NCI-H2081 treated with DMSO at 0.1 percent for 48 hours (cell line): ENCODE measurements at regions not wholly inside any gene's neighbourhood (a gene's known extent, or its start where the extent isn't known, plus 50 kb on each side); places are given as distances from the start of the nearest gene placed in this dataset.
A peak's percentile ranks its signal among the peaks of the same experiment; 100 is the strongest.

Experiments
- DNase-seq: peaks from one replicate; lab custom pipeline; 2025; lab: John Stamatoyannopoulos, UW

DNA sequence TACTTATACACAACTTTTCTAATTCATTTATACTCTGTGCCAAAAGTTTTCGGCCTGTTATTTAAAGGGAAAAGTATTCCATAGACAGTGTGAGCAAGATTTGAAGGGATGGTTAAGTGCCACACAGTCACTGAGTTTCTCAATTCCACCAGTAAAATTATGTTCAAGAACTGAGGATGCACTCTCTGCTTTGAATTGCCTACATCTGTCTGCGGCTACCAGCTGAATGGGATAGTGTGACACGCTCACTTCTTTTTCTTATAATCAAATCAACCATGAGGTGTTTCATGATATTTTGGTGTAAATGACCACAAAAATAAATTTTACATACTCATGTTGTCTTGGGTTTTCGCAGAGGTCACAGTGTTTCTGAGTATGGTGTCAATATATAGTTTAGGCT, 218.4 kb upstream of the TMEM161B start:
- no peak for DNase-seq

DNA sequence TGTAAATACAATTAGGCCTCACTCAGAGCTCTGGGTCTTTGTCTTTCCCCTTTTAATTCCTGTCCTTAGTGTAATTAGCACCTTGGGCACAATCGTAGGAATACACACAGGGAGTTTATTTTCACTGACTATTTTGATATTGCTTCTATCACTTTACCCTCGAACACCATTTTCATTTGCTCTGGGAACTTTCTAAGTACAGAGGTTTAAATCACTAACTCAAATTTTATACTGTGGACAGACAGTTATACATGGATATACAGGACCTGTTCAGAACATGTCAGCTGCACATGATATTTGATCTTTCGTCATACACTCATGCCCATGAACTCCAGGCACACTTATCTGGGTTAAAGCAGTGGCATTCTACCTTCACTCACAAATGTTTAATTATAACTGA, 217.8 kb upstream of the TMEM161B start:
- DNase-seq, result no peak

GRCh38 chr5:88485531-88485930, 216.9 kb upstream of the TMEM161B start:
- DNase-seq, result no peak

GRCh38 chr5:88483964-88484672, 215.5 kb upstream of the TMEM161B start:
- no peak for DNase-seq

- peak; percentile 60 for DNase-seq
These were observed 212.3 kb upstream of the TMEM161B start for GRCh38 chr5:88480801-88481499.

DNA sequence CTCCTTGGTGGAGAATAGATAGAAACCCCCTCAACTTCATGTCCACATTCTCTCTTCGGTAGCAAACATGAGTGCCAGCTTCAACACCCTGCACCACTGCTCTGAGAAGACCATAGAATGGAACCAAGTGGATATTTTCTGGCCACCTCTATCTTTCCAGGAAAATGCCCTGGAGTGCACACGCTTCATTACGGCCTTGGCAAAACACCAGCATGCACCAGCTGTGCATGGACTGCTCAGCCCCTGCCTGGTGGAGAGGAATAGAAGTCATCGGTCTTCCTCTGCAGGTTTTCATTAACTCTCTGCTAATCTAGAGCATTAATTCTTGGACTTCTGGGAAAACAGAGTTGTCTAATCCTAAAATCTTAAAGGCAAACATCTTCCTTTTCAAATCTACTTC, 211.6 kb upstream of the TMEM161B start:
- DNase-seq, result peak; percentile 35

DNA sequence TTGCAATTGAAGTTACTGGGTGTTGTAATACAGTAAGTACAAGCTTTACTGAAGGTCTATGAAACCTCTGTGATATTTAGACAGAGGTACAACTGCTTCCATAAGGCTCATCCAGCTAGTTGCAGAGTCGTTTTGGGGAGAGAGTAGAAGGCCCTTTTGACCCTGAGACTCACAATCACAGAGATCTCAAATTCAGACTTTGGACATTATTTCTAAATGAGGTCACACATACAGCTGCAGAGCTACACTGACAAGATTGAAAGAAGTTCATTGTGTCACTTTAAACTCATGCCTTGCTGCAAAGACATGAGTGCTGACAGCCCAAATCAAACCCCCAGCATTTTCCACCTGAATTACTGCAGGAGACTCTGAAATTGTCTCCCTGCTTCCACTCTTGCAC, 205.9 kb upstream of the TMEM161B start:
- no peak for DNase-seq

DNA sequence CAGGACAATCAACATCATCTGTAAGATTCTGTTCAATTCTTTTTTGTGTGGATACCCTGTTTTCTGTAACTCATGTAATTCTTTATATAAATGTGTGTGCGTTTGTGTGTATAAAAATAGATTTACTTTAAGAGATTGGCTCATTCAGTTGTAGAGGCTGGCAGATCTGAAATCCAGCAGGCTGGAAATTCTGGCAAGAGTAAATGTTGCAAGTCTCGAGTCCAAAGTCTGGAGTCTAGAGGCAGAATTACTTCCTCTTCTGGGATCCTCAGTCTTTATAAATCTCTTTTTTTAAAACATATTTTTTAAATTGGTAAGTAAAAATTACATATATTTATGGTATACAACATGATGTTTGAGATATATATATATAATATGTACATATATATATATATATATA, 202.1 kb upstream of the TMEM161B start:
- DNase-seq, result no peak

GRCh38 chr5:88459971-88460370, 191.3 kb upstream of the TMEM161B start:
- no peak for DNase-seq

- DNase-seq, result no peak
These were observed 184.2 kb upstream of the TMEM161B start for GRCh38 chr5:88452820-88453219.

GRCh38 chr5:88450239-88450638, 181.6 kb upstream of the TMEM161B start:
- no peak for DNase-seq

DNA sequence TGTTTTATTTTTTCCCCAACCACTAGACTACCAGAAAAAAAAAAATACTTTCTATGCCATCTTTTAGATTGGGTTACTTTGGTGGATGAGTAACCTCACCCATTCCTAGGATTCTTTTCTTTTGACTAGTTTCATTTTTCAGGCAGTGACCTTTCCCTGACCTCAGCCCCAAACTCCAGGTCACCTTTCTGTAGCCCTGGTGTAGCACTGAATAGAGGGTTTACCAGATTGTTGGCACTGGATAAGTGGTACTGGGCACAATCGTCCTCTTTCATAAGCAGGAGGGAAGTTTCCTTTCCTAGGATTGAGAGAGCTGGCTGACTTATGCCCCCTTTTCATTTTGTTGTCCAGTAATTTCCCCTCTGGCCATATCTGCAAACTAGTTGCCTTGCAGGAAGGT, 169.4 kb upstream of the TMEM161B start:
- no peak for DNase-seq

- no peak for DNase-seq
These were observed 167.6 kb upstream of the TMEM161B start for GRCh38 chr5:88436290-88436689.

DNA sequence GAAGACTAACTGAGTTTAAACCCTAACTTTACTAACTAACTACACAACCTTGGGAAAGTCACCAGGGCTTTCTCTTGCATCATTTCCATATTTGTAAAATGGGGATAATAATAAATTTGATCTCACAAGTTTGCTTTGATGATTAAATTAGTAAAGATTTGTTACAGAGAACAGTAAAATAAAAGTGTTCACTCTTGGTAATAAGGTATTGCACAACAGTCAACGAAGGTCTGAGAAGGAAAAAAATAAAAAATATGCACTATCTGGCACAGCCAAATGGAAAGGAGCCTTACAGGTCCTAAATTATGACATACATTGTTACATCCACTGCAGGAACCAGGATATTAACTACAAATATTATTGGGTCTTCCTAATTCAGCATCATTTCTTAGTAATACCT, 160.0 kb upstream of the TMEM161B start:
- DNase-seq, result no peak

DNA sequence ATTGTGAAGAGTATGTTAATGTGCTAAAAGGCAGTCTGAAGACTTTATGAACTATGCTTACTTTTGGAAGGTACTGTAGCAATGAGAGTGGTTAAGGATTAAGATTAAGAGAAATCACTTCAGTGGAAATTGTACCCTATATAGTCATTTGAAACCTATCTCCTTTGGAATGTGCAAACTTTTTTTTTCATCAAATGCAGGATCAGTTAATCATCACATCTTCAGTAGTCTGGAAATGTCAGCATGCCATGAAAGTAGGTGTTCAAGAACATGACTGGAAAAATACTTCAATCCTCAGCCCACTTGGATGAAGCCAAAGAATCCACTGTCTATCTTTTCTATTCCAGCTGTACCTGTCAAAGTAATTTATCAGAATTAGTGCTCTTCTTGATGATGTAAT, 157.8 kb upstream of the TMEM161B start:
- DNase-seq, result no peak

DNA sequence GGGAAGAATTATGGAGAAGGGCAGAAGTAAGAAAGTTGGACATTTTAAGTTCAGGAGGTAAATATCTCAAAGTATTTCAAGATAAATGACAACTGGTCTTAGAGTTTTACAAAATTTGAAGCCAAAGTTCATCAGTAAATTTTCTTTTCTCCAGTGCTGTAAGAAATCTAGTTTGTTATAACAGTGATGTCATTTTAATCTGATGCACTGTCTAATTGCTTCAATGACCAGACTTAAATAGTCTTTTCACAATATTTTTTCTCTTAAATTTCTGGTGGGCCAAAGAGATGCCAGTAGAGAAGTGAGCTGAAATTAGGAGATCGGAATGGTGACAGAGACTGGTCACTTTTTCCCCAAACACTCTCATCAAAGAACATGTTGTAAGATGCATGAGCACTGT, 156.5 kb upstream of the TMEM161B start:
- DNase-seq, result no peak

GRCh38 chr5:88419931-88420330, 151.3 kb upstream of the TMEM161B start:
- DNase-seq, result no peak

DNA sequence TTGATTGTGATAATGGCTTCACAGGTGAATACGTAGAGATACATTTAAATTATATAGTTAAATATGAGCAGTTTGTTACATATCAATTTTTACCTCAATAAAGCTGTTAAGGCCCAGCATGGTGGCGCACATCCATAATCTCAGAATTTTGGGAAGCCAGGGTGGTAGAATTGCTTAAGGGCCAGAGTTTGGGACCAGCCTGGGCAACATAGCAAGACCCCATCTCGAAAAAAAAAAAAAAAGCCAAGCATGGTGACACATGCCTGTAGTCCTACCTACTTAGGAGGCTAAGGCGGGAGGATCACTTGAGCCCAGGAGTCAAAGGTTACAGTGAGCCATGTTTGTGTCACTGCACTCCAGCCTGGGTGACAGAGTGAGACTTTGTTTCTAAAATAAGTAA, 138.7 kb upstream of the TMEM161B start:
- no peak for DNase-seq

DNA sequence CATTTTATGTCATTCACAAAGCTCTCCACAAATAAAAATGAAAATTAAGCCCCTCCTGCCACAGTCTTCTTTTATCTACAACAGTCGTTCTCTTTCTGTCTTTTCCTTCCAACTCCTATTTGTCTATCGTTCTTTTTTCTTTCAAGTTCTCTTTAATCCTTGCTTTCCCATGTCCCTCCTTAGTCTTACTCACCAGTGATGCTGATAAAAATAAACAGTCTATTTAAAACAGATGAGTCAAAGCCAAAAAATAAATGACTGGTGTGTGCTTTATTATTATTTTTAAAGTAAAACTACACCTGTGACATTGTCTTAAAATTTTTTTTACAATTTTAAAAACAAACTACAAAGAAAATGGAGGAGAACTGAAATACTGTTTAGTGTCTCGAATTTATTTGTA, 137.1 kb upstream of the TMEM161B start:
- DNase-seq, result no peak

GRCh38 chr5:88404405-88404804, 135.8 kb upstream of the TMEM161B start:
- no peak for DNase-seq

DNA sequence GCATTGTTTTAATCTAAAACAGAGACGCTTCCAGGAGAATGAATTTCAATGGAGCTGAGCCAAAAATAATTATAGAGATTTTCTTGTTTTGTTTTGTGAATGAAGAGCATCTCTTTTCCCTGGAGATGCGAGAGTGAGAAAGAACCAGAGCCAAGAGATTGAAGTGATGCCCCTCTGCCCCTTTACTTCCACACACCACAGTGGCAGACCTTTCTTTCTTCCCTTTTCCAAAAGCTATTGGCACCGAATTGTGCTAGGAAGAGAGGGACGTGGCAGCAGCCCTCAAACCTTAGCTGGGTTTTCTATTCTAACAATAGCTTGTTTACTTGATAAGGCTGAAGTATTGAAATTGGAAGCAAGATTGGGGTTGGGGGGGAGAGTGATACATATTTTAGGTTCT, 133.0 kb upstream of the TMEM161B start:
- no peak for DNase-seq

DNA sequence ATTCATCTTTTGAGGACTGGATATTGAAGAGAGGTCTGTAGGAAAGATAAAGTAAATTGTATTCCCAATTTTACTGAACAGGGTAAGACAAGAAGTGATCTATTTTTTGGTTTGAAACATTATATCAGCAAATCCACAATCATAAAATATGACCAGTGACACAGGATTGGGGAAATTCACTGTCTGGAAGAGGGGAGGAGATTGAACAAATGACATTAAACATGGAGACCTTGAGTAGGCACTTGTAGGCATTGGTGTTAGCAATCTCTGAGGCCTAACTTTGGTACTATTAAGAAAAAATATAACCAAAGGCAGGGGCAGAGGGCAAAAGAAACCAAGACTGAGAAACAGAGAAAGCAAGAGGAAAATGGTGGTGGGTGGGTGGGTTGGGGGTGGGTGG, 132.6 kb upstream of the TMEM161B start:
- DNase-seq, result no peak

- no peak for DNase-seq
These were observed 130.9 kb upstream of the TMEM161B start for GRCh38 chr5:88399561-88399960.

GRCh38 chr5:88398316-88398715, 129.7 kb upstream of the TMEM161B start:
- no peak for DNase-seq
